PFSK-1 (cell line): ENCODE measurements at regions not wholly inside any gene's neighbourhood (a gene's known extent, or its start where the extent isn't known, plus 50 kb on each side); places are given as distances from the start of the nearest gene placed in this dataset.

Source experiments
- SIN3A ChIP-seq: IDR thresholded peaks from 2 replicates; pipeline ENCODE4 v1.6.1; 2012; ENCODE audit warnings: mild to moderate bottlenecking, low read length, moderate library complexity, borderline replicate concordance; ENCODE audit not compliant: insufficient read depth
- TAF1 ChIP-seq: IDR thresholded peaks from 2 replicates; pipeline ENCODE4 v1.6.1; 2012; ENCODE audit warnings: low read length, control low read depth, borderline replicate concordance; ENCODE audit not compliant: insufficient read depth

GRCh38 chr4:14446904-14447303 is 555.4 kb upstream of the CPEB2 start:
- TF ChIP-seq TAF1, result no peak
- no peak for TF ChIP-seq SIN3A
